Type B pancreatic cell (in vitro differentiated cells): ENCODE measurements at regions not wholly inside any gene's neighbourhood (a gene's known extent, or its start where the extent isn't known, plus 50 kb on each side); places are given as distances from the start of the nearest gene placed in this dataset.

Experiments used
- DNase-seq: peaks from one replicate; pipeline ENCODE4 v3.0.0; 2021; ENCODE audit warnings: mixed read lengths; ENCODE audit not compliant: unreplicated experiment; ENCODE audit errors: extremely low spot score
- H3K27ac Mint-ChIP-seq: 2 replicates; pipeline ENCODE4 v1.8.0; 2021; ENCODE audit warnings: mild to moderate bottlenecking, mixed read lengths
- H3K27me3 Mint-ChIP-seq: 2 replicates; pipeline ENCODE4 v1.8.0; 2021; ENCODE audit warnings: mixed read lengths
- H3K36me3 Mint-ChIP-seq: 2 replicates; pipeline ENCODE4 v1.8.0; 2021; ENCODE audit warnings: mixed read lengths
- H3K4me1 Mint-ChIP-seq: one replicate; pipeline ENCODE4 v1.8.0; 2021; ENCODE audit warnings: mixed read lengths; ENCODE audit not compliant: unreplicated experiment
- H3K4me3 Mint-ChIP-seq: 2 replicates; pipeline ENCODE4 v1.8.0; 2021; ENCODE audit warnings: mild to moderate bottlenecking, mixed read lengths
- H3K9me3 Mint-ChIP-seq: 2 replicates; pipeline ENCODE4 v1.8.0; 2021; ENCODE audit warnings: mixed read lengths
- CTCF ChIP-seq: fragments of 200-600 bp; sonication (generic); conservative IDR thresholded peaks from 2 replicates; pipeline ENCODE4 v1.5.0; 2021; ENCODE audit warnings: antibody characterized with exemption, mild to moderate bottlenecking

- DNase-seq, result no peak
- no peaks in the 10 kb centered on the region for H3K36me3 Mint-ChIP-seq
- no peak overlapping the region for H3K27ac Mint-ChIP-seq
- H3K27me3 Mint-ChIP-seq, result no peaks in the 10 kb centered on the region
- no peaks in the 10 kb centered on the region for H3K4me1 Mint-ChIP-seq
- no peak overlapping the region for H3K4me3 Mint-ChIP-seq
- TF ChIP-seq CTCF, result no peak
- H3K9me3 Mint-ChIP-seq, result no peaks in the 10 kb centered on the region
These were observed 226.5 kb upstream of the TMEM72 start for GRCh38 chr10:44684661-44685060.

DNA sequence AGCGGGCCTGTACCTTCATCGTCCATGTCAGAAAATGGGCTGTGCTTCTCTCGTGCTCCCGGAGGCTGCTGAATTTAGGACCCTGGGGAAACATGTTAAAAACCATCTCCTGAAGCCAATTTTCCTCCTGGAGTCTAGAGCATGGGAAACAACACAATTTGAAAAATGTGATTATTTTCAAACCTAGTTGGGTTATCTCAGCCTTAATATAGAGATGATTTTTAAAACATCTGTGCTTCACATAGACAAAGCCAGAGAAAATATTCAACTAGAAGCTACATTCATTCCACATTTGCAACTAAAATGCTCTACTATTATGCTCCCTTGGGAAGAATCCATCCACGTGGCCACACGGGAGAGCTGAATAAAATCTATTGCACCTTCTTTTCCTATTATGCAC, 225.9 kb upstream of the TMEM72 start:
- Mint-ChIP-seq H3K36me3 (no peaks in the 10 kb centered on the region), H3K9me3 (no peaks in the 10 kb centered on the region), H3K4me3 (no peak overlapping the region), H3K4me1 (no peaks in the 10 kb centered on the region), H3K27me3 (no peaks in the 10 kb centered on the region), H3K27ac (no peak overlapping the region)
- DNase-seq, result no peak
- no peak for TF ChIP-seq CTCF

DNA sequence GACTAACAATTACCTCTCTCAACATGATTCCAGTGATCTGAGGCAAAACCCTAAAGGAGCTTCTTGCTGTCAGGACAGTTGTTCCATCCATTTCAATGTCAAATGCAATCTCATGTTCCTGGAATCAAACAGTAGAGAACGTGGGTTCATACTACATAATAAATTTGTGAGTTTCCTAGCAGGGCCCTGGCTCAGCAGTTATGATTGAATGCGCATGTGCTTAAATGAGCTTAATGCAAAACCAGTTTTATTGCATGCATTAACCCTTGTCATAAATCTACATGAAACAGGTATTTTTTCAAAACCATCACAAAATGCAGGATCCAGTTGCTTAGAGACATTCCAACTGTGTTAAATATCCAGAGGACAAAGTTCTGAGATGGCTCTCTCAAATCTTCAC, 225.4 kb upstream of the TMEM72 start:
- no peak for TF ChIP-seq CTCF
- DNase-seq, result no peak
- Mint-ChIP-seq H3K27ac (no peak overlapping the region), H3K4me3 (no peak overlapping the region), H3K9me3 (no peaks in the 10 kb centered on the region), H3K36me3 (no peaks in the 10 kb centered on the region), H3K27me3 (no peaks in the 10 kb centered on the region), H3K4me1 (no peaks in the 10 kb centered on the region)

GRCh38 chr10:44689368-44689767, 221.8 kb upstream of the TMEM72 start:
- H3K36me3 Mint-ChIP-seq, result no peaks in the 10 kb centered on the region
- no peak for DNase-seq

GRCh38 chr10:44696496-44696895, 214.6 kb upstream of the TMEM72 start:
- peak overlapping the region; percentile 13 for H3K4me3 Mint-ChIP-seq

More at GRCh38 chr10:44689368-44689767, 221.8 kb upstream of the TMEM72 start:
- Mint-ChIP-seq H3K4me1 (no peaks in the 10 kb centered on the region), H3K27me3 (no peaks in the 10 kb centered on the region), H3K4me3 (no peak overlapping the region), H3K9me3 (peaks cover 2% of the 10 kb centered on the region), H3K27ac (no peak overlapping the region)
- peak; percentile 36 for TF ChIP-seq CTCF

More at GRCh38 chr10:44696496-44696895, 214.6 kb upstream of the TMEM72 start:
- H3K9me3 Mint-ChIP-seq, result peaks cover 3% of the 10 kb centered on the region
- no peak for DNase-seq
- H3K4me1 Mint-ChIP-seq, result peaks cover 13% of the 10 kb centered on the region
- TF ChIP-seq CTCF, result no peak
- no peaks in the 10 kb centered on the region for H3K27me3 Mint-ChIP-seq
- H3K36me3 Mint-ChIP-seq, result no peaks in the 10 kb centered on the region
- peak overlapping the region; percentile 79 for H3K27ac Mint-ChIP-seq
